Psoas muscle (tissue), 7 donors: ENCODE measurements at regions not wholly inside any gene's neighbourhood (a gene's known extent, or its start where the extent isn't known, plus 50 kb on each side); places are given as distances from the start of the nearest gene placed in this dataset.

Experiments
- ATAC-seq, 4 donors: fragments of 200-7000 bp; cut with Tn5 transposase; one replicate each; pipeline ENCODE4 v1.9.1; 2020; ENCODE audit warnings: moderate library complexity in 3 of 4, mild to moderate bottlenecking in 2 of 4
- DNase-seq, 2 donors: peaks; one replicate each; pipeline ENCODE4 v3.0.0-alpha.2; 2020
- H3K27ac ChIP-seq: fragments of 200-600 bp; one replicate; pipeline ENCODE4 v1.8.0; 2022
- H3K27me3 ChIP-seq, 3 donors: fragments of 200-600 bp in 1 of 3; one replicate each; pipeline versions ENCODE4 v1.6.1 to v1.8.0; 2013 to 2022; ENCODE audit warnings: low read length in 2 of 3, mild to moderate bottlenecking in 2 of 3, moderate library complexity in 1 of 3; ENCODE audit not compliant: insufficient read depth in 3 of 3
- H3K36me3 ChIP-seq, 2 donors: fragments of 200-600 bp in 1 of 2; one replicate each; pipeline versions ENCODE4 v1.6.1 to v1.8.0; 2013 to 2022; ENCODE audit warnings: low read depth in 1 of 2, mild to moderate bottlenecking in 1 of 2, moderate library complexity in 1 of 2; ENCODE audit not compliant: insufficient read depth in 1 of 2
- H3K4me1 ChIP-seq: fragments of 200-600 bp; one replicate; pipeline ENCODE4 v1.8.0; 2022
- H3K4me3 ChIP-seq: fragments of 200-600 bp; one replicate; pipeline ENCODE4 v1.8.0; 2022; ENCODE audit warnings: mild to moderate bottlenecking
- H3K9me3 ChIP-seq: fragments of 200-600 bp; one replicate; pipeline ENCODE4 v1.8.0; 2022
- CTCF ChIP-seq: fragments of 200-600 bp; IDR thresholded peaks from one replicate; pipeline ENCODE4 v1.8.0; 2022; ENCODE audit warnings: antibody characterized with exemption
- WGBS, 3 donors: extraction: QIAGEN DNeasy Blood & Tissue Kit; methylation state at CpG; one replicate each; pipeline versions ENCODE4 v1.1.6 to v1.1.7; 2013; 5-methylcytosine and 5-hydroxymethylcytosine counted together
- intact Hi-C, 2 donors: fragments of 100-400 bp; cut with DNase I; formaldehyde crosslinking; loops; one replicate each; pipeline versions ENCODE4 v1.11.0 to v1.14.2; 2022
- donor health status: healthy with polysubstance abuse.
- donor health status: DM: no; HTN: no; CAD: no; lungs with moderate emphysema.
- donor health status: Bipolar disorder and iron deficiency.
- donor health status: healthy.
- donor health status: DM: yes; HTN: yes; CAD: no.
- donor health status: DM: no; HTN: no; CAD: no.
- donor health status: DM: yes; HTN: yes; CAD: no.

- H3K4me1 ChIP-seq: no peaks in the 10 kb centered on the region
- no peak overlapping the region for H3K27ac ChIP-seq
- intact Hi-C loops: no loop called here
- H3K36me3 ChIP-seq: no peaks in the 10 kb centered on the region
- ATAC-seq: no peak
- H3K4me3 ChIP-seq: no peak overlapping the region
- no peaks in the 10 kb centered on the region for H3K27me3 ChIP-seq
- WGBS, 3 donors: 39 to 56% (median 53%) methylated on average over 6 of the region's 6 CpGs
- TF ChIP-seq CTCF: no peak
- no peak for DNase-seq
- no peaks in the 10 kb centered on the region for H3K9me3 ChIP-seq
Measured at GRCh38 chr13:55583953-55584593, 1556.6 kb upstream of the PRR20A start.

- DNase-seq (no peak), ATAC-seq (no peak)
- Histone ChIP-seq H3K27me3 (no peaks in the 10 kb centered on the region), H3K4me3 (no peak overlapping the region), H3K9me3 (no peaks in the 10 kb centered on the region), H3K4me1 (no peaks in the 10 kb centered on the region), H3K36me3 (no peaks in the 10 kb centered on the region), H3K27ac (no peak overlapping the region)
- intact Hi-C loops: no loop called here
- TF ChIP-seq CTCF: no peak
- WGBS, 3 donors: 77 to 87% (median 82%) methylated on average over 1 of the region's 1 CpG
Measured at GRCh38 chr13:55602784-55603183, 1537.9 kb upstream of the PRR20A start.

DNA sequence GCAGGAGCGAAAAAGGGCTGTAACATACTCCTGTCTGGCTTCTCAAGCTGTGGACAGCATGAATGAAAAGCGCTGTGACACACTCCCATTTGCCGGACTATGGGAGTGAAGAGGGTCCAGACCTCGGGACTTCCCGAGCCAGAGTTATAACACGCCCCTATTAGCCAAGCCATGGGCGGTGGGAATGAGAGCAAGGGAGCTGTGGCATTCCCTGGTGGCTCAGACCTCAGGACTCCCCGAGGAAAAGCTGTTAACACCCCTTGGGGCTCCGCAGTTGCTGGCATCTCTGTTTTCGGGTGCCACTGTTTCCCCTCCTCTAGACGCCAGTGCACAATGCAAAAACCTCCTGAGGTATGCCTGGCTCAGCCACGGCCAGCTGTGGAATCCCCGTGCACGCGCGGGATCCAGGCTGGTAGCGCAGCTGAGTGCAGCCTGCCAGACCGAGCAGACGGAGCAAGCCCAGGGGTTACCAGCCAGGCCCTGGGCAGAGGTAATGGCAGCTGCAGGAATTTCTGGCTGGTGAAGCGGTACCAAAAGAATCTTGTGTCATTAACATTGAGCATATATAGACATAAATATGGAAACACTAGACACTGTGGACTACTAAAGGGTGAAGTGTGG lies 1534.6 kb upstream of the PRR20A start:
- intact Hi-C loops: no loop called here
- ATAC-seq: no peak
- Histone ChIP-seq H3K4me1 (no peaks in the 10 kb centered on the region), H3K27ac (no peak overlapping the region), H3K36me3 (no peaks in the 10 kb centered on the region), H3K9me3 (no peaks in the 10 kb centered on the region), H3K27me3 (no peaks in the 10 kb centered on the region), H3K4me3 (no peak overlapping the region)
- no peak for TF ChIP-seq CTCF
- no peak for DNase-seq
- WGBS, 3 donors: 87 to 92% (median 90%) methylated on average over 20 of the region's 20 CpGs

DNA sequence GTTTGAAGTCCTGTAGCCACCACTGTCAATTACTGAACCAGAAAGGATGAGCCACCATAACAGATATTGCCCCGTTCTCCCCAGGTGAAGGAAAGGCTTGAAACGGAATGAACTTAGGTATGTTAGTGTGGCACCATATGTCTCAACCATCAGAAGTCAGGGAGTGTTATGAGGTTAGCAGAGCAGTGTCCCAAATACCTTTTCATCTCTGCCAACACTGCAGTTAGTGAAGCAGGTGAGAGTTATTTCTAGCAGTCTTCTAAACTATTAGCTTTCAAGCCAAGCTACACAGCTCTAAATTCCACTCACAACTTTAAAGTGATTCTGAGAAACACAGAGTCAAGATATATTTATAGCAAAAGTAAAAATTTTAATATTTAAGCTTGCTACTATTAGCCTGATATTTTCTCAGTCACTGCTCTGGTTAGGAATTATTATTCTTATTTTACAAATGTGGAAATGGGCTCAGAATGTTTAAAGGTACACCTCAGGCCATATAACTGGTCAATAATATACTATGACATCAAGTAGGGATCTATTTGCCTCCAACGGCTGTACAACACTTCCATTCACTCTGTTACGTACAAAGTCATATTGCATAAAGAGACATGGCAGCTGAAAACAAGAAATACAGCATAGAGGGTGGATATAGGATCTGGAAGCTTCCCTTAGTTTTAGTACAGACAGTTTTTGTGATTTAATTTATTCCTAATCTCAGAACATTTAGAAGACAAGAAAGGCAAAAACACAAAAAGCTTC lies 1527.1 kb upstream of the PRR20A start:
- H3K27ac ChIP-seq: peak overlapping the region; percentile 60
- H3K36me3 ChIP-seq: no peaks in the 10 kb centered on the region

More for the DNA sequence above, 1527.1 kb upstream of the PRR20A start:
- TF ChIP-seq CTCF: no peak
- 52 to 75% (median 52%) methylated on average over 4 of the region's 4 CpGs for WGBS, 3 donors
- H3K9me3 ChIP-seq: no peaks in the 10 kb centered on the region
- H3K4me3 ChIP-seq: no peak overlapping the region
- H3K4me1 ChIP-seq: no peaks in the 10 kb centered on the region
- DNase-seq (no peak), ATAC-seq (peak; percentile 35 to 79 (median 79))
- H3K27me3 ChIP-seq: no peaks in the 10 kb centered on the region
- intact Hi-C loops: no loop called here
